ENCODE measurements at regions not wholly inside any gene's neighbourhood (a gene's known extent, or its start where the extent isn't known, plus 50 kb on each side); places are given as distances from the start of the nearest gene placed in this dataset.
"Not testable (repeated sequence)": the region's sequence is repeated elsewhere in the genome, so short reads cannot be mapped to it uniquely, and the experiment has no call there.

- no peak for DNase-seq (ENCODE audit: low read depth in 2 of 2)
Observed at GRCh38 chr13:80753866-80754265, 412.9 kb upstream of the SPRY2 start.

DNA sequence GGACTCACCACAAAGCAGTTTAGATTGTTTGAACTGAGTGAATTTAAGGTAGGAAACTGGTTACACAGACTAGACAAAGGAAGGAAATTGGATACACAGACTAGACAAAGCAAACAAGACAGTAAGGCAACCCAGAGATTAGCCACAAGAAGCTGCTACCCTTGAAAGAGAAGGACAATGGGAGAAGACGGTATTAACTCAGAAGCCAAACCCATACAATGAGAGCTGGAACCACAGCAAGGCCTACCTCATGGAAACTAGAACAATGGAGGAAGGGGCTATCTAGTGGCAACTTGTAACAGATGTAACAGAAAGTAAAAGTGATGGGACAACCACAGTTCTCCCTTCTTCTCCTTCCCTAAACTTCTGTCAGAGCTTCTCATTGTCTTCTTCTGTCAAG is 410.9 kb upstream of the SPRY2 start:
- no peak for DNase-seq (ENCODE audit: low read depth in 2 of 2)

DNA sequence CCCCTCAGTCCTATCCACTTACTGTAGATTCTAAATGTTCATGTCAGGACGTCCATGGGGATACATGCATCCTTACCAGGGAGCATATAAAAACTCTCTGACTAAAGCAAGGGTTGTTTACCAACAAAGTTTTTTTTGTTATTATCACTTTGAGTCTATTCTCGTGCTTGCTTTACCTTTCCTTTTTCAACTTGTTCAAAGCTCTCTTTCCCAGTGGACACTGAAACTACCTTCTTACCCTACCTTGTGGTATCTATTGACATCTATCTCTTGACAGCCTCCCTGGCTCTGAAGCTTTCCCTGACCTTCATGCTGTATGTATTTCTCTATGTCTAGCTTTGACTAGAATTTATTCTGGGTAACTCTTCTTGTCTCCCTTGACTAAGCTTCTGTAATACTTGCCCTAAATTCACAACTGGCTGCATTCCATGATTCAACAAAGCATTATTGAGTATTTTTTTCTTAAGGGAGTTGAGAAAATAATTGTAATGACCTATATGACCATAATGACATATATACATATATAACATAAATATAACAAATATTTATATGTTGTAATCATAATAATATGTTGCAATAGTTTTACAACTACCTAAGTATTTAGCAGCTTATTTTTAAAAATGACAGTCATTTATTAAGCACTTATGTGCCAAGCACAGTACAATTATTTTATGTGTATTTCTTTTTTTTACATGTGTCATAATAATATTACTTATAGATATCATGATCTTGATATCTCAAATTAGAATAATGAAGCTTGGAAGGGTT is 403.4 kb upstream of the SPRY2 start:
- DNase-seq (ENCODE audit: low read depth in 2 of 2), result no peak

GRCh38 chr13:80742033-80742432 is 401.1 kb upstream of the SPRY2 start:
- DNase-seq (ENCODE audit: low read depth in 2 of 2), result no peak

GRCh38 chr13:80740071-80740470 is 399.1 kb upstream of the SPRY2 start:
- DNase-seq (ENCODE audit: low read depth in 2 of 2), result no peak

GRCh38 chr13:80737513-80737912 is 396.6 kb upstream of the SPRY2 start:
- no peak for DNase-seq (ENCODE audit: low read depth in 2 of 2)

DNA sequence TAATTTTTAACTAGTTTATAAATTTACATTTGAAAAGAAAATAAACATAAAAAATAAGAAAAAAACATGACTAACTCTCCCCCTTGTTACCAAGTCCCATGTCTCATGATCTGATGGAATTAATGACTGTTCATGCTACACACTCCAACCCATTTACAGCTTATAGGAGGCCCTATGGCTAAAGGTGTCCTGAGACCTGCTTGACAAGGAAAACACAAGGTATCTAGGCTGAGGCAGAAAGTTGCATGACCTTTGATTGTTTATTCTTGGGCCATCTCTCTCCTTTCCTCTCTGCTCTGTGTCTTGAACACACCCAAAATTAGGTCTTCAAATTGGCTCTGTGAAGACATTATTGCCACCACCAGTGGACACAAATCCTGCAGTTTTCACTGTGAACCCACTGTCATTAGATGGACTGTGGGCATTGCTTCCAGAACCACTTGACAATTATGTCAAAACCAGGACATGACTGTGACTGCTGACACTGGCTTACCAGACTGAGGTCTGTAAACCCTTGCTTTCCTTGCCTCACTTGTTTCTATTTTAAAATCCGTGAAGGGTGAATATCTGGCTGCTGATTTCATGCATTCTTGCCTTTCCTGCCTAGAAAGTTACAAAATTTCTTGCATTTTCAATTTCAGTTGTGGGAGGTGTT is 386.5 kb upstream of the SPRY2 start:
- no peak for DNase-seq (ENCODE audit: low read depth in 2 of 2)

GRCh38 chr13:80726868-80727267 is 385.9 kb upstream of the SPRY2 start:
- DNase-seq (ENCODE audit: low read depth in 2 of 2), result no peak

- DNase-seq (ENCODE audit: low read depth in 2 of 2), result no peak
Observed at GRCh38 chr13:80721689-80722088, 380.8 kb upstream of the SPRY2 start.

DNA sequence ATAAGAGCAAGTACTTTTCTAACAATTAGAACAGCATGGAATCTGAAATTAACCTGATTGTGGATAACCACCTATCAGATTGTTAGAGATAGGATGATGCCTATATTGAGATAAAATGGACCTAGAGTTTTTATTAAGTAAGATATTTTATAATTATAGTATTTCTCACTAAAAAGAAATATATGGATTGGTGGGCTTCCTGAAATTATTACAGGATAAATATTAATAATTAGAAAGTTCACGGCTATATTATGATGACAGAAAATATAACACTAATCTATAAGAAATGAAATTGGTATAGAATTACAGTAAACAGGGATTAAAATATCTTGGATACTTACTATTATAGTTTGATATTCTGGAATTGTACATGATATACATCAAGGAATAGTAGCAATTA is 378.0 kb upstream of the SPRY2 start:
- DNase-seq (ENCODE audit: low read depth in 2 of 2), result no peak

DNA sequence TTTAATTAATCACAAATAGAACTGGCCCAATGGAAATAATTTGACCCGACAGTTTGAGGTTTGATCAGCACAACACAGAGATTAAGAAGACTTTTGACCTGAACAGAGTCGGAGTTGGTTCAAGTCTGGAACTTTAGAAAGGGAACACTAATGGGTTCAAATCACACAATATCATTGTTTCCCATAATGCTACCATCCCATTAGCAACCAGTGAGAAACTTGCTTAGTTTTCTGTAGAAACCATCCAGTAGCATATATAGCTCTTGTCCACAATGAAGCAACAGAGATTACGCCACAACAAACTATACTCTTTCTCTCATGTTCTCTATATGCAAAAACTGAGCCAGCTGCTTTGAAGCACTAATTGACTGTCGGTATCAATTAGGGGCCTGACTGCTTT is 376.9 kb upstream of the SPRY2 start:
- DNase-seq (ENCODE audit: low read depth in 2 of 2), result no peak

DNA sequence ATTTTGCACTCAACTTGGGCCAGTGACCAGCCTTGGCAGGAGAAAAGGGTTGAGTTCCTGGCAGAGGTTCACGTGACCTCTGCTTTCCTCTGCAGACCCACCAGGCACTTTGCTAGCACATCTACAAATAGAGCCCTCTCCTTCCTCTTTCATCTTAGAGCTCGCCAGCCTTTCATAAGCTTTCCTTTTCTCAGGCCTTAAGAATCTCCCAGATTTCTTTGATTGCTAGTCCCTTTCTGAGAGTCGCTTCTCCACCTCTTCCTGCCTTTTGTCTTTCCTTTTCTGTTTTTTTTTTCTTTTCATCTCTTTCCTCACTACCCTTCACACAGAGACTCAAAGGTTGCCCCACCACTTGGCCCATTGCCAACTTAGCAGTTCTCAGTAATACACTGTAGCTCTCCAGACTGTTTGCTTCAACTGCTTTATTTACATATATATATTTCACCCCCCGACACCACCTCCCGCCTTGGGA is 375.7 kb upstream of the SPRY2 start:
- no peak for DNase-seq (ENCODE audit: low read depth in 2 of 2)

GRCh38 chr13:80712026-80712425 is 371.1 kb upstream of the SPRY2 start:
- no peak for DNase-seq (ENCODE audit: low read depth in 2 of 2)

DNA sequence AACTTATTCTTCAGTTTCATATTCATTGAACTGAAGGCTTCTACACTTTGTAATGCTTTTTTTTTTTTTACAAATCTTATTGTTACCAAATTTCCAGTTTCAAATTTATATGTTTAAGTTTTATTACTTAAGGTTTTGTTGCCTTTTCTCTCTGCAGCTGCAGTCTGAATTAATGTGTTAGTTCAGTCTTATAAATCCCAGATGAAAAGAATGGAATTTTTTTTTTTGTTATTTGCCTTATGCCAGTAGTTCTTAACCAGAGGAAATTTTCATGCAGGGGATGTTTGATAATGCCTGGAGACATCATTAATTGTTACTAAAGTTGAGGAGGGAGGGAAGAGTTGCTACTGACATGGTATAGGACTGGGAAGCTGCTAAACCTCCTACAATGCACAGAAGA is 367.9 kb upstream of the SPRY2 start:
- DNase-seq (ENCODE audit: low read depth in 2 of 2), result no peak

GRCh38 chr13:80707000-80707983 is 366.4 kb upstream of the SPRY2 start:
- DNase-seq (ENCODE audit: low read depth in 2 of 2), result no peak

GRCh38 chr13:80706164-80706471 is 365.2 kb upstream of the SPRY2 start:
- DNase-seq (ENCODE audit: low read depth in 2 of 2), result no peak

GRCh38 chr13:80705371-80706163 is 364.6 kb upstream of the SPRY2 start:
- no peak for DNase-seq (ENCODE audit: low read depth in 2 of 2)

DNA sequence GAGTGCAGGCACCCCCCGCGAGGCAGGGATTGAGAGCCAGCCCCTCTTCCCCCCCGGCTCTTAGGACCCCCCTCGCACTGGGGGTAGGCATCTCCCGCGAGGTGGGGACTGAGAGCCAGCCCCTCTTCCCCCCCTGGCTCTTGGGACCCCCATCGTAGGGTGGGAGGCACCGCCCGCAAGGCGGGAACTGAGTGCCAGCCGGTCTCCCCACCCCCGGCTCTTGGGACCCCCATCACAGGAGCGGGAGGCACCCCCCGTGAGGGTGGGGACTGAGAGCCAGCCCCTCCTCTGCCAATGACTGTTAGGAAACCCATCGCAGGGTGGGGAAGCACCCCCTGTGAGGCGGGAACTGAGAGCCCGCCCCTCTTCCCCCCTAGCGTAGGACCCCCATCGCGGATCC is 363.4 kb upstream of the SPRY2 start:
- no peak for DNase-seq (ENCODE audit: low read depth in 2 of 2)

DNA sequence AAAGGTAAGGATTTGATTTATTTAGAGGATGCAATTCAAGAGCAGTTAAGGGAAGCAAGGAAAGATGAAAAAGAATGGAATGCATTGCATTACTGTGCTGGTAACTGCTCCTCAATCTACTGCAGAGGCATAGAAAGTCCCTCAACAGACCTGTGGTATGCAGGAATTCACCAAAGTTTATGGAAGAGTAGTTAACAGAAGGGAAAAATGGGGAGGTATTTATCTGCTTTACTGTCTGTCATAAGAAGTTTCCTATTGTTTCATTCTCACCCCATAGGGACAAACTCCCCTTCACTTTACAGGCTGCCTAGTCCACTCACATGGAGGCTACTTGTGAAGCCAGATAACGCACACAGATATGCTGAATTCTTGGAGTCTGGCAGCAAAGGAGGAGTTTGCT is 354.9 kb upstream of the SPRY2 start:
- no peak for DNase-seq (ENCODE audit: low read depth in 2 of 2)

DNA sequence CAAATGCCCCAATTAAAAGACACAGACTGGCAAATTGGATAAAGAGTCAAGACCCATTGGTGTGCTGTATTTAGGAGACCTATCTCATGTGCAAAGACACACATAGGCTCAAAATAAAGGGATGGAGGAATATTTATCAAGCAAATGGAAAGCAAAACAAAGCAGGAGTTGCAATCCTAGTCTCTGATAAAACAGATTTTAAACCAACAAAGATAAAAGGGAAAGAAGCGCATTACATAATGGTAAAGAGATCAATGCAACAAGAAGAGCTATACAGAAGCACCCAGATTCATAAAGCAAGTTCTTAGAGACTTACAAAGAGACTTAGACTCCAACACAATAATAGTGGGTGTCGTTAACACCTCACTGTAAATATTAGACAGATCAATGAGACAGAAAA is 350.9 kb upstream of the SPRY2 start:
- not testable (repeated sequence) for DNase-seq (ENCODE audit: low read depth in 2 of 2)

DNA sequence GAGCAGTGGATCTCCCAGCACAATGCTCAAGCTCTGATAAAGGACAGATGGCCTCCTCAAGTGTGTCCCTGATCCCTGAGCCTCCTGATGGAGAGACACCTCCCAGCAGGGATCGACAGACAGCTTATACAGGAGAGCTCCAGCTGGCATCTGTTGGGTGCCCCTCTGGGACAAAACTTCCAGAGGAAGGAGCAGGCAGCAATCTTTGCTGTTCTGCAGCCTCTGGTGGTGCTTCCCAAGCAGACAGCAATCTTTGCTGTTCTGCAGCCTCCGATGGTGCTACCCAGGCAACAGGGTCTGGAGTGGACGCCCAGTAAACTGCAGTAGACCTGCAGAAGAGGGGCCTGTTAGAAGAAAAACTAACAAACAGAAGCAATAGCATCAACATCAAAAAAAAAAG is 349.3 kb upstream of the SPRY2 start:
- no peak for DNase-seq (ENCODE audit: low read depth in 2 of 2)

GRCh38 chr13:80688593-80688992 is 347.7 kb upstream of the SPRY2 start:
- DNase-seq (ENCODE audit: low read depth in 2 of 2), result no peak
